Ishikawa (cell line): ENCODE measurements at regions not wholly inside any gene's neighbourhood (a gene's known extent, or its start where the extent isn't known, plus 50 kb on each side); places are given as distances from the start of the nearest gene placed in this dataset.

Experiments used
- CEBPB ChIP-seq: IDR thresholded peaks from 2 replicates; pipeline ENCODE4 v1.6.1; 2012
- EGR1 ChIP-seq: IDR thresholded peaks from 2 replicates; pipeline ENCODE4 v1.6.1; 2012
- EP300 ChIP-seq: IDR thresholded peaks from 2 replicates; pipeline ENCODE4 v1.6.1; 2012; ENCODE audit warnings: borderline replicate concordance
- FOXM1 ChIP-seq: IDR thresholded peaks from 2 replicates; pipeline ENCODE4 v1.6.1; 2012; ENCODE audit warnings: low read depth, borderline replicate concordance
- NFIC ChIP-seq: IDR thresholded peaks from 2 replicates; pipeline ENCODE4 v1.6.1; 2012
- RAD21 ChIP-seq: IDR thresholded peaks from 2 replicates; pipeline ENCODE4 v1.6.1; 2012; ENCODE audit warnings: low read depth
- TAF1 ChIP-seq: IDR thresholded peaks from 2 replicates; pipeline ENCODE4 v1.6.1; 2012; ENCODE audit warnings: low read depth, mild to moderate bottlenecking
- TCF12 ChIP-seq: IDR thresholded peaks from 2 replicates; pipeline ENCODE4 v1.6.1; 2012; ENCODE audit warnings: low read depth
- TEAD4 ChIP-seq: IDR thresholded peaks from 2 replicates; pipeline ENCODE4 v1.6.1; 2012
- YY1 ChIP-seq: IDR thresholded peaks from 2 replicates; pipeline ENCODE4 v1.6.1; 2012; ENCODE audit warnings: low read depth
- ZBTB7A ChIP-seq: IDR thresholded peaks from 2 replicates; pipeline ENCODE4 v1.6.1; 2012; ENCODE audit warnings: low read depth
- TF ChIP-seq, protein P1 (sequence below): IDR thresholded peaks from 2 replicates; pipeline ENCODE4 v1.6.1; 2012; ENCODE audit warnings: low read depth, mild to moderate bottlenecking
- TF ChIP-seq, protein P2 (sequence below): IDR thresholded peaks from 2 replicates; pipeline ENCODE4 v1.6.1; 2012
- TF ChIP-seq, protein P3 (sequence below): IDR thresholded peaks from 2 replicates; pipeline ENCODE4 v1.6.1; 2012

DNA sequence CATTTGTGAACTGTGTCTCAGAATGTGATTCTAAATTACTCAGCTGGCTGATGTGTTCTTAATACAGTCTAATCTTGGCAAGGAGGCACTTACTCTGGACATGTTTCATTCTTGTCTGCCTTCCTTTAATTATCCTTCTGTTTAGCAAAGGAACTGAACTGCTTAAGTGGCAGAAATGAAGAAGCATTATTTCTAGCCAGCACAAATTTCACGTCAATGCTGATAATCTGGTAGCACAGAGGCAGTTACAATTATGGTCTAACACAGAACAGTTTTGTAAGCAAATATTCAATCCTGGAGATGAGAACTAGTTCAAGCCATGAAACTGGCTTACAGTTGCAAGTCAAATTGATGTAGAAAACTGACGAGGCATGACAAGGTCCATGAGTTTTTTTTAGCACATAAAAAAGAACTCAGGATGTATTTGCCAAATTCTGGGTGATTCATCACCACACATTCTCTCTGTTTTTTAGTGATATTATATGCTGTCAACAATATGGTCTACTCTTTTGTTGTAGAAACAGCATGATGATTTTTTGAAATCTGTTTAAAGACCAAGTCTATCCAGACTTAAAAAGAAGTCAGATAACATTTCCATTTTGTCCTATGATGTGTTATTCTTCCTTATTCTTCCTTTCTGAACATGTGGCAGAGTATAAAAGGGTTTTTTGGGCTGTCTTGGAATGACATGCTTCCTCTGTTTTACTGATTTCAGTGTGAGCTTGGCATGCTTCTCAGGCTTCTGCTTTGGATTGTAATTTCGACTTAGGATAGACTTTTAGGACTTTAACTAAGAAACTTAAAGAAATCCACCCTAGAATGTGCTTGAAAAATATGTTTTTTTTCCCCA is 154.8 kb downstream of the DNAJB9 start:
- TF ChIP-seq YY1 = no peak
- TF ChIP-seq TCF12 = no peak
- TF ChIP-seq FOXM1 = no peak
- TF ChIP-seq RAD21 = no peak
- TF ChIP-seq NFIC = no peak
- TF ChIP-seq, protein P1, sequence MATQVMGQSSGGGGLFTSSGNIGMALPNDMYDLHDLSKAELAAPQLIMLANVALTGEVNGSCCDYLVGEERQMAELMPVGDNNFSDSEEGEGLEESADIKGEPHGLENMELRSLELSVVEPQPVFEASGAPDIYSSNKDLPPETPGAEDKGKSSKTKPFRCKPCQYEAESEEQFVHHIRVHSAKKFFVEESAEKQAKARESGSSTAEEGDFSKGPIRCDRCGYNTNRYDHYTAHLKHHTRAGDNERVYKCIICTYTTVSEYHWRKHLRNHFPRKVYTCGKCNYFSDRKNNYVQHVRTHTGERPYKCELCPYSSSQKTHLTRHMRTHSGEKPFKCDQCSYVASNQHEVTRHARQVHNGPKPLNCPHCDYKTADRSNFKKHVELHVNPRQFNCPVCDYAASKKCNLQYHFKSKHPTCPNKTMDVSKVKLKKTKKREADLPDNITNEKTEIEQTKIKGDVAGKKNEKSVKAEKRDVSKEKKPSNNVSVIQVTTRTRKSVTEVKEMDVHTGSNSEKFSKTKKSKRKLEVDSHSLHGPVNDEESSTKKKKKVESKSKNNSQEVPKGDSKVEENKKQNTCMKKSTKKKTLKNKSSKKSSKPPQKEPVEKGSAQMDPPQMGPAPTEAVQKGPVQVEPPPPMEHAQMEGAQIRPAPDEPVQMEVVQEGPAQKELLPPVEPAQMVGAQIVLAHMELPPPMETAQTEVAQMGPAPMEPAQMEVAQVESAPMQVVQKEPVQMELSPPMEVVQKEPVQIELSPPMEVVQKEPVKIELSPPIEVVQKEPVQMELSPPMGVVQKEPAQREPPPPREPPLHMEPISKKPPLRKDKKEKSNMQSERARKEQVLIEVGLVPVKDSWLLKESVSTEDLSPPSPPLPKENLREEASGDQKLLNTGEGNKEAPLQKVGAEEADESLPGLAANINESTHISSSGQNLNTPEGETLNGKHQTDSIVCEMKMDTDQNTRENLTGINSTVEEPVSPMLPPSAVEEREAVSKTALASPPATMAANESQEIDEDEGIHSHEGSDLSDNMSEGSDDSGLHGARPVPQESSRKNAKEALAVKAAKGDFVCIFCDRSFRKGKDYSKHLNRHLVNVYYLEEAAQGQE = no peak

DNA sequence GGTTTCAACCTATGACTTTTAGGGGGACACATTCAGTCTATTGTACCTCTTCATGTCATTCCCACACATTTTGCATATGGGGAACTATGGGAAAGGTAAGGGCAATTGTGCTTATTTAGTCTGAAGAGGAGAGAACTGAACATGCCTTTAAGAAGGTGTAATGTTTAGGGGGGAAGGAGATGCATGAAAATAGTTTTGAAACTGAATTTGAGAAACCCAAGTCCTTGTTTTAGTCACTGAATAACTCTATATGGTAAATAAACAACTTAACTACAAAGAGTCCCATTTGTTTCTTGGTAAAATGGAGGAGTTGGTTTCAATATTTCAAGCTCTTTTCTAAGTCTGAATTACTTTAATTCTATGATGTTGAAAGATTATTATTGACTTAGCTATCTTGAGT is 166.1 kb downstream of the DNAJB9 start:
- TF ChIP-seq, protein P2, sequence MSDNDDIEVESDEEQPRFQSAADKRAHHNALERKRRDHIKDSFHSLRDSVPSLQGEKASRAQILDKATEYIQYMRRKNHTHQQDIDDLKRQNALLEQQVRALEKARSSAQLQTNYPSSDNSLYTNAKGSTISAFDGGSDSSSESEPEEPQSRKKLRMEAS = no peak
- no peak for TF ChIP-seq EP300
- TF ChIP-seq, protein P3, sequence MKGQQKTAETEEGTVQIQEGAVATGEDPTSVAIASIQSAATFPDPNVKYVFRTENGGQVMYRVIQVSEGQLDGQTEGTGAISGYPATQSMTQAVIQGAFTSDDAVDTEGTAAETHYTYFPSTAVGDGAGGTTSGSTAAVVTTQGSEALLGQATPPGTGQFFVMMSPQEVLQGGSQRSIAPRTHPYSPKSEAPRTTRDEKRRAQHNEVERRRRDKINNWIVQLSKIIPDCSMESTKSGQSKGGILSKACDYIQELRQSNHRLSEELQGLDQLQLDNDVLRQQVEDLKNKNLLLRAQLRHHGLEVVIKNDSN = no peak
- no peak for TF ChIP-seq TCF12
- TF ChIP-seq RAD21 = no peak
- TF ChIP-seq NFIC = no peak
- no peak for TF ChIP-seq CEBPB
- TF ChIP-seq EGR1 = no peak
- TF ChIP-seq TAF1 = no peak
- TF ChIP-seq ZBTB7A = no peak
- TF ChIP-seq, protein P1 = no peak
- TF ChIP-seq FOXM1 = no peak
- TF ChIP-seq TEAD4 = no peak

DNA sequence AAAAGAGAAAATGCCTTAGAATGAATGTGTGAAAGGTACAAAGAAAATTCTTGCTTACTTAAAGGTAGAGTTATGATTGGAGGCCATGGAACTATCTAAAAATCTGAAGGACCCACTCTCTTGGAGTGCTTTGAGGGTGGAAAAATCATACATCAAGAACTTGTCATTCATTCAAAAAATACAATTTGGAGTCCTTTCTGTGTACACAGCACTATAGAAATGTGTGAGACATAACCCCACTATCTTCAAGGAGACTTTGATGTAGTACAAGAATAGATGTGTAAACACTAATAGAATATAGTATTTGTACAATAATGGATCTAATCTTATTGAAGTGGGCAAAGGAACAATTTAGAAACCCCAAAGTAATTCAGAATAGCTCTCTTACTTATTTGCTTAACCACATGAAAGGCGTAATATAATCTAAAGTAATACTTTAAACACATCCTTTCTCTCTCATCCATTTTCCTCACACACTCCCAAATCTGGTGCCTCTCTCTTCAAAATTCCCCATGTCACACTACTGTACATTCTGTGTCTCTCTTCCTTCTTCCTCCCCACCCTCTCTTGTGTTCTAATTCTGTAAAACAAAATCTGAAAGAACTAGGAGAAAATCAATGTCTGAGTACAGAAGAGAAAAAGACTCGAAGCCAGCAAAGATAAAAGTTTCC is 166.7 kb downstream of the DNAJB9 start:
- TF ChIP-seq ZBTB7A (no peak), TEAD4 (no peak), TCF12 (no peak), YY1 (no peak), NFIC (no peak), FOXM1 (no peak), EGR1 (no peak)
- TF ChIP-seq, protein P3 = no peak
- TF ChIP-seq, protein P1 = no peak

DNA sequence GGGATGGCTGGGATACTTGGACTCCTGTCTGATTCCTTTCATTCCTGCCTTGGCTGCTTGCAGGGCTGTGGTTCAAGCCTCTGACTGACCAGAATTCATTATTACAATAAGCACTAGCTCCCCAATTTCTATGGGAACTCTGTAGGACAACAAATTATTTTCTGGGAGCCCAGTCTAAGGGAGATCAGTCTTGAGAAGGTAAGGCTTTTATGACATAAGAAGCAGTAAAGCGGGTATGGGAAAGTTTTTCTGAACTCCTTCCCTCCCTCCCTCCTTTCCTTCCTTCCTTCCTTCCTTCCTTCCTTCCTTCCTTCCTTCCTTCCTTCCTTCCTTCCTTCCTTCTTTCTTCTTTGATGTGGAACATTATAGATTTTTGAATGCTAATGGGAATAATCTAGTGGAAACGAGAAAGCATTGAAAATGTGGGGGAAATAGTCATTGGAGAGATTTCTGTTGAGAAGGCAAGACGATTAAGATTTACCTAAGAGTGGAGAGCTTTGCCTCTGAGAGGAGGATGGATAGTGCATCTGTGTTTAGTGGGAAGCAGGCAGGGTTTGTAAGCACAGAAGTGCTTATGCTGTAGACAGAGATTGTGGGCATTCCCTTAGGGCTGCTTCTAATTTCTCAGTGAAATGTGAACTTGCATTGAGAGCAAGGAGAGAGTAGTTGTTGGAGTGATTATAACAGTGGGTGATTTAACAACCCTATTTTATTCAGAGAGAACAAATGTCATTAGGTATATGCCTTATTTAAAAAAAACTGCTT is 201.5 kb downstream of the DNAJB9 start:
- TF ChIP-seq NFIC (no peak), EGR1 (no peak), ZBTB7A (no peak), RAD21 (no peak), TCF12 (no peak), YY1 (no peak), TAF1 (no peak), CEBPB (no peak), FOXM1 (no peak), EP300 (no peak)
- TF ChIP-seq, protein P2 = no peak
